Breast epithelium (tissue), 4 donors: ENCODE measurements at regions not wholly inside any gene's neighbourhood (a gene's known extent, or its start where the extent isn't known, plus 50 kb on each side); places are given as distances from the start of the nearest gene placed in this dataset.

ENCODE experiments used
- DNase-seq, 2 donors: peaks; one replicate each; pipeline ENCODE4 v3.0.0-alpha.2; 2019; ENCODE audit warnings: low spot score in 2 of 2
- H3K27ac ChIP-seq, 2 donors: fragments of 200-600 bp; sonication (generic) in 1 of 2; one replicate each; pipeline ENCODE4 v1.5.1; 2016 to 2019; ENCODE audit warnings: mild to moderate bottlenecking in 1 of 2
- H3K27me3 ChIP-seq, 2 donors: fragments of 200-600 bp; sonication (generic) in 1 of 2; one replicate each; pipeline versions ENCODE4 v1.5.1 to v1.6.0; 2017 to 2019; ENCODE audit warnings: control low read depth in 1 of 2, mild to moderate bottlenecking in 1 of 2
- H3K36me3 ChIP-seq: fragments of 200-600 bp; one replicate; pipeline ENCODE4 v1.5.1; 2019
- H3K4me1 ChIP-seq, 2 donors: fragments of 200-600 bp; sonication (generic); one replicate each; pipeline ENCODE4 v1.5.1; 2016 to 2019; ENCODE audit warnings: control low read depth in 1 of 2
- H3K4me3 ChIP-seq, 3 donors: fragments of 200-600 bp; sonication (generic); 1 replicate in 2 of 3; 2 replicates in 1 of 3; pipeline ENCODE4 v1.5.1; 2016 to 2019; ENCODE audit warnings: mild to moderate bottlenecking in 3 of 3, moderate library complexity in 2 of 3
- H3K9me3 ChIP-seq, 2 donors: fragments of 200-600 bp; sonication (generic) in 1 of 2; one replicate each; pipeline ENCODE4 v1.5.1; 2016 to 2019; ENCODE audit warnings: control low read depth in 1 of 2
- CTCF ChIP-seq, 3 donors: fragments of 450-650 bp; IDR thresholded peaks; one replicate each; pipeline ENCODE4 v1.5.1; 2016 to 2017; ENCODE audit warnings: antibody characterized with exemption in 3 of 3, mild to moderate bottlenecking in 3 of 3, moderate library complexity in 3 of 3
- POLR2A ChIP-seq: fragments of 450-650 bp; IDR thresholded peaks from one replicate; pipeline ENCODE4 v1.6.1; 2016; ENCODE audit warnings: antibody characterized with exemption, mild to moderate bottlenecking, moderate library complexity
- POLR2AphosphoS5 ChIP-seq, 3 donors: sonication (generic); formaldehyde crosslinking; IDR thresholded peaks; one replicate each; pipeline ENCODE4 v1.6.1; 2017; ENCODE audit warnings: antibody characterized with exemption in 3 of 3
- intact Hi-C: fragments of 100-400 bp; cut with DNase I; formaldehyde crosslinking; loops from one replicate; pipeline ENCODE4 v1.15.1; 2023; ENCODE audit warnings: low total_unique reads

GRCh38 chr6:170163405-170164170, 127.3 kb downstream of the DLL1 start:
- Histone ChIP-seq H3K27me3 (no peaks in the 10 kb centered on the region), H3K4me3 (no peak overlapping the region), H3K36me3 (no peaks in the 10 kb centered on the region), H3K9me3 (no peaks in the 10 kb centered on the region), H3K27ac (no peak overlapping the region), H3K4me1 (no peaks in the 10 kb centered on the region)
- TF ChIP-seq POLR2A, result no peak
- intact Hi-C loops, result no loop called here
- DNase-seq, result no peak

- H3K4me3 ChIP-seq, result no peak overlapping the region
- H3K27ac ChIP-seq, result no peak overlapping the region
- H3K9me3 ChIP-seq, result no peaks in the 10 kb centered on the region
- peak in 1 of 2 donors; percentile 33 for DNase-seq
- no peaks in the 10 kb centered on the region for H3K36me3 ChIP-seq
- H3K4me1 ChIP-seq, result no peaks in the 10 kb centered on the region
- no peaks in the 10 kb centered on the region for H3K27me3 ChIP-seq
- intact Hi-C loops, result no loop called here
- TF ChIP-seq POLR2A, result no peak
- TF ChIP-seq CTCF (IDR thresholded peaks at IDR 0.05), result no peak
- TF ChIP-seq POLR2AphosphoS5 (IDR thresholded peaks at IDR 0.05), result no peak
Measured at GRCh38 chr6:170162775-170163404, 128.0 kb downstream of the DLL1 start.

- intact Hi-C loops, result no loop called here
- Histone ChIP-seq H3K36me3 (no peaks in the 10 kb centered on the region), H3K9me3 (no peaks in the 10 kb centered on the region), H3K4me3 (no peak overlapping the region), H3K27me3 (no peaks in the 10 kb centered on the region), H3K27ac (no peak overlapping the region), H3K4me1 (no peaks in the 10 kb centered on the region)
- no peak for TF ChIP-seq CTCF (IDR thresholded peaks at IDR 0.05)
- TF ChIP-seq POLR2AphosphoS5 (IDR thresholded peaks at IDR 0.05), result no peak
- TF ChIP-seq POLR2A, result no peak
- DNase-seq, result peak in 1 of 2 donors; percentile 47
Measured at GRCh38 chr6:170162011-170162774, 128.7 kb downstream of the DLL1 start.

- Histone ChIP-seq H3K4me1 (no peaks in the 10 kb centered on the region), H3K27ac (no peak overlapping the region), H3K27me3 (no peaks in the 10 kb centered on the region), H3K4me3 (no peak overlapping the region), H3K9me3 (no peaks in the 10 kb centered on the region), H3K36me3 (no peaks in the 10 kb centered on the region)
- intact Hi-C loops, result no loop called here
- TF ChIP-seq POLR2AphosphoS5 (IDR thresholded peaks at IDR 0.05), result no peak
- TF ChIP-seq CTCF (IDR thresholded peaks at IDR 0.05), result no peak
- no peak for TF ChIP-seq POLR2A
- DNase-seq, result peak in 1 of 2 donors; percentile 47
Measured at GRCh38 chr6:170160628-170161611, 130.0 kb downstream of the DLL1 start.

- Histone ChIP-seq H3K4me3 (no peak overlapping the region), H3K36me3 (no peaks in the 10 kb centered on the region), H3K27ac (no peak overlapping the region), H3K4me1 (no peaks in the 10 kb centered on the region), H3K9me3 (no peaks in the 10 kb centered on the region), H3K27me3 (no peaks in the 10 kb centered on the region)
- TF ChIP-seq POLR2AphosphoS5 (IDR thresholded peaks at IDR 0.05) (no peak), CTCF (IDR thresholded peaks at IDR 0.05) (no peak), POLR2A (no peak)
- intact Hi-C loops, result no loop called here
- DNase-seq, result peak in 1 of 2 donors; percentile 43
Measured at GRCh38 chr6:170160031-170160627, 130.7 kb downstream of the DLL1 start.
